Endothelial cell of umbilical vein (primary cell): ENCODE measurements at regions not wholly inside any gene's neighbourhood (a gene's known extent, or its start where the extent isn't known, plus 50 kb on each side); places are given as distances from the start of the nearest gene placed in this dataset.

Experiments used
- BruUV-seq: library from RNA; stranded (reverse); fragments of 400-500 nt; replicated peaks from 2 replicates; lab custom pipeline; 2021; lab: Mats Ljungman, UMichigan
- CTCF ChIA-PET: fragments of 300-600, 350-600 bp; sonication (Branson Sonifier 250); formaldehyde crosslinking; loops from one replicate; lab custom pipeline; 2021; ENCODE audit warnings: antibody characterized with exemption, inconsistent platforms; lab: Charles Lee
- POLR2A ChIA-PET: fragments of 300-600, 350-600 bp; sonication (Branson Sonifier 250); formaldehyde crosslinking; loops from one replicate; lab custom pipeline; 2021; ENCODE audit warnings: antibody characterized with exemption, inconsistent platforms; lab: Charles Lee
- DNase-seq: peaks from one replicate; pipeline ENCODE4 v3.0.0-alpha.2; 2011; ENCODE audit warnings: low read depth, low spot score
- FAIRE-seq: peaks from 2 replicates; lab custom pipeline; 2011; peaks lifted over from hg19 to GRCh38; lab: Jason Lieb, UNC
- H2AFZ ChIP-seq: 2 replicates; pipeline ENCODE4 v1.6.0; 2012; ENCODE audit warnings: low read depth, low read length, control low read depth, inconsistent platforms
- H3K27ac ChIP-seq: 2 replicates; pipeline ENCODE4 v1.5.1; 2011; ENCODE audit warnings: low read depth, mild to moderate bottlenecking, control low read depth, low read length, moderate library complexity; ENCODE audit not compliant: insufficient read depth
- H3K27me3 ChIP-seq, 2 experiments: 2 replicates each; pipeline versions ENCODE4 v1.6.0 to v1.6.1; 2011; ENCODE audit warnings: low read length in 2 of 2, mixed read lengths in 1 of 2; ENCODE audit not compliant: control insufficient read depth in 2 of 2, insufficient read depth in 2 of 2
- H3K36me3 ChIP-seq, 2 experiments: 2 replicates in 1 of 2; 3 replicates in 1 of 2; pipeline ENCODE4 v1.5.1; 2011; ENCODE audit warnings: low read length in 2 of 2, mild to moderate bottlenecking in 1 of 2, moderate library complexity in 1 of 2; ENCODE audit not compliant: control insufficient read depth in 2 of 2, insufficient read depth in 2 of 2; ENCODE audit errors: extremely low read depth in 1 of 2
- H3K4me1 ChIP-seq: 3 replicates; pipeline ENCODE4 v1.5.1; 2011; ENCODE audit warnings: mild to moderate bottlenecking, low read length; ENCODE audit not compliant: control insufficient read depth, insufficient read depth; ENCODE audit errors: extremely low read depth
- H3K4me2 ChIP-seq: 2 replicates; pipeline ENCODE4 v1.6.1; 2011; ENCODE audit warnings: low read length, control low read depth, mixed read lengths; ENCODE audit not compliant: insufficient read depth
- H3K4me3 ChIP-seq, 3 experiments: fragments of 200-600 bp in 1 of 3; sonication (generic), shearing (Covaris generic) in 1 of 3; replicated peaks in 1 of 3; 2 replicates each; pipeline ENCODE4 v1.5.1; 2011 to 2016; ENCODE audit warnings: control low read depth in 3 of 3, low read length in 3 of 3, mild to moderate bottlenecking in 2 of 3, inconsistent platforms in 1 of 3, low read depth in 1 of 3, moderate library complexity in 1 of 3; ENCODE audit not compliant: insufficient read depth in 1 of 3
- H3K79me2 ChIP-seq: 2 replicates; pipeline ENCODE4 v1.6.0; 2012; ENCODE audit warnings: low read length, inconsistent platforms; ENCODE audit not compliant: control insufficient read depth, insufficient read depth
- H3K9ac ChIP-seq: replicated peaks from 2 replicates; pipeline ENCODE3; 2011; ENCODE audit warnings: low read length, control low read depth; ENCODE audit not compliant: insufficient read depth; ENCODE audit errors: extremely low read depth
- H3K9me1 ChIP-seq: replicated peaks from 3 replicates; pipeline ENCODE4 v1.6.0; 2011; ENCODE audit warnings: mild to moderate bottlenecking, low read length; ENCODE audit not compliant: control insufficient read depth, insufficient read depth; ENCODE audit errors: extremely low read depth
- H3K9me3 ChIP-seq: replicated peaks from 2 replicates; pipeline ENCODE4 v1.5.1; 2012; ENCODE audit warnings: low read length, inconsistent platforms; ENCODE audit not compliant: control insufficient read depth, insufficient read depth
- H4K20me1 ChIP-seq: replicated peaks from 2 replicates; pipeline ENCODE3; 2011; ENCODE audit warnings: mild to moderate bottlenecking, low read length; ENCODE audit not compliant: control insufficient read depth, insufficient read depth; ENCODE audit errors: extremely low read depth
- CTCF ChIP-seq, 2 donors: IDR thresholded peaks; 1 replicate in 1 of 2; 2 replicates in 1 of 2; pipeline ENCODE4 v1.5.1; 2011; ENCODE audit warnings: low read length in 2 of 2, mild to moderate bottlenecking in 2 of 2, moderate library complexity in 2 of 2, control low read depth in 1 of 2, inconsistent platforms in 1 of 2, low read depth in 1 of 2; ENCODE audit not compliant: insufficient read depth in 1 of 2; ENCODE audit errors: extremely low read depth in 1 of 2
- GATA2 ChIP-seq: IDR thresholded peaks from 2 replicates; pipeline ENCODE4 v1.7.0; 2011; ENCODE audit warnings: low read depth, mild to moderate bottlenecking, moderate library complexity, mixed read lengths, low read length; ENCODE audit not compliant: insufficient read length, insufficient read depth
- JUN ChIP-seq: IDR thresholded peaks from 2 replicates; pipeline ENCODE4 v1.6.1; 2011; ENCODE audit warnings: borderline replicate concordance, low read depth; ENCODE audit not compliant: insufficient read length, insufficient read depth
- MYC ChIP-seq: IDR thresholded peaks from one replicate; pipeline ENCODE4 v1.6.1; 2011; ENCODE audit warnings: mild to moderate bottlenecking, low read depth, low read length
- POLR2A ChIP-seq: IDR thresholded peaks from 2 replicates; pipeline ENCODE4 v1.6.1; 2012; ENCODE audit warnings: low read depth, mild to moderate bottlenecking, control low read depth, low read length
- POLR2AphosphoS5 ChIP-seq: IDR thresholded peaks from 2 replicates; pipeline ENCODE4 v1.6.1; 2012; ENCODE audit warnings: low read depth, mild to moderate bottlenecking, control low read depth, low read length, moderate library complexity; ENCODE audit not compliant: insufficient read depth
- dilution Hi-C: fragments of 300-500 bp; cut with MboI; formaldehyde crosslinking; loops from one replicate; pipeline ENCODE4 v1.15.0; 2019; ENCODE audit warnings: low sequenced_read_pairs; ENCODE audit not compliant: extremely low pct_ligation_motif_present
- intact Hi-C: fragments of 100-400 bp; cut with micrococcal nuclease; formaldehyde crosslinking; loops from one replicate; pipeline ENCODE4 v1.10.0; 2022

- BruUV-seq, result no TSS peak
- Histone ChIP-seq H3K9ac (no peak overlapping the region), H3K79me2 (no peaks in the 10 kb centered on the region), H4K20me1 (no peaks in the 10 kb centered on the region), H3K9me3 (no peaks in the 10 kb centered on the region), H3K4me1 (peaks cover 9% of the 10 kb centered on the region), H3K4me3 (no peak overlapping the region), H3K27ac (no peak overlapping the region), H3K4me2 (no peak overlapping the region), H3K36me3 (no peaks in the 10 kb centered on the region), H3K9me1 (no peaks in the 10 kb centered on the region), H3K27me3 (peaks cover 2 to 8% of the 10 kb centered on the region in 2 experiments), H2AFZ (no peak overlapping the region)
- intact Hi-C loops, result no loop called here
- POLR2A ChIA-PET, result no interaction called here
- CTCF ChIA-PET, result interaction anchor here (1.9 kb wide), 1 partner anchor 93 kb away, joined by 4 read pairs; no protein-coding TSS in a partner anchor
- FAIRE-seq (no peak), DNase-seq (no peak)
- dilution Hi-C loops, result no loop called here
- TF ChIP-seq CTCF (IDR thresholded peaks at IDR 0.05; ENCODE audit: extremely low read depth in 1 of 2, insufficient read depth in 1 of 2, low read depth in 1 of 2, low read length in 2 of 2) (no peak), POLR2A (no peak), GATA2 (no peak), POLR2AphosphoS5 (no peak), MYC (no peak), JUN (no peak)
Observed at GRCh38 chr13:97566907-97567306, 132.9 kb downstream of the RAP2A start.
